OCI-LY7 (cell line): ENCODE measurements at regions not wholly inside any gene's neighbourhood (a gene's known extent, or its start where the extent isn't known, plus 50 kb on each side); places are given as distances from the start of the nearest gene placed in this dataset.

Source experiments
- BruUV-seq: library from RNA; stranded (reverse); fragments of 400-500 nt; replicated peaks from 2 replicates; lab custom pipeline; 2021; lab: Mats Ljungman, UMichigan
- CTCF ChIA-PET: fragments of 300-600 bp; sonication (Branson Sonifier 250); formaldehyde crosslinking; loops from one replicate; lab custom pipeline; 2022; ENCODE audit warnings: antibody characterized with exemption; ENCODE audit not compliant: unreplicated experiment; lab: Charles Lee
- POLR2A ChIA-PET: fragments of 300-600 bp; sonication (Branson Sonifier 250); formaldehyde crosslinking; loops from one replicate; lab custom pipeline; 2022; ENCODE audit warnings: antibody characterized with exemption; lab: Charles Lee
- DNase-seq: peaks from one replicate; pipeline ENCODE4 v3.0.0-alpha.2; 2015; ENCODE audit warnings: low spot score
- H2AFZ ChIP-seq: fragments of 200-600 bp; sonication (generic), shearing (Covaris generic); 2 replicates; pipeline ENCODE4 v1.6.1; 2014; ENCODE audit warnings: mild to moderate bottlenecking, antibody characterized with exemption, low read length, moderate library complexity
- H3K27ac ChIP-seq: fragments of 200-600 bp; sonication (generic); 2 replicates; pipeline ENCODE4 v1.5.1; 2014; ENCODE audit warnings: mixed run types, low read depth, mild to moderate bottlenecking, moderate library complexity, low read length, inconsistent platforms; ENCODE audit not compliant: poor library complexity, severe bottlenecking
- H3K36me3 ChIP-seq: fragments of 200-600 bp; sonication (generic); 2 replicates; pipeline ENCODE4 v1.6.1; 2014; ENCODE audit warnings: mild to moderate bottlenecking, antibody characterized with exemption, low read length, moderate library complexity, mixed read lengths; ENCODE audit not compliant: insufficient read depth
- H3K4me1 ChIP-seq: fragments of 200-600 bp; sonication (generic); 2 replicates; pipeline ENCODE4 v1.5.1; 2014; ENCODE audit warnings: mild to moderate bottlenecking, low read length; ENCODE audit not compliant: insufficient read depth, poor library complexity, severe bottlenecking
- H3K4me2 ChIP-seq: fragments of 200-600 bp; sonication (generic); 2 replicates; pipeline ENCODE4 v1.6.1; 2014; ENCODE audit warnings: mild to moderate bottlenecking, low read length
- H3K4me3 ChIP-seq: fragments of 200-600 bp; sonication (generic); 2 replicates; pipeline ENCODE4 v1.5.1; 2014; ENCODE audit warnings: mild to moderate bottlenecking, low read depth, low read length; ENCODE audit not compliant: poor library complexity, severe bottlenecking
- H3K79me2 ChIP-seq: fragments of 200-600 bp; sonication (generic); 2 replicates; pipeline ENCODE4 v1.6.1; 2016; ENCODE audit warnings: low read depth, mild to moderate bottlenecking, low read length, moderate library complexity, mixed read lengths; ENCODE audit not compliant: insufficient read depth
- H3K9me2 ChIP-seq: fragments of 200-600 bp; sonication (generic); 2 replicates; pipeline ENCODE4 v1.6.1; 2016; ENCODE audit warnings: mild to moderate bottlenecking, low read length, mixed read lengths; ENCODE audit not compliant: insufficient read depth
- H3K9me3 ChIP-seq: fragments of 200-600 bp; sonication (generic); 2 replicates; pipeline ENCODE4 v1.6.1; 2014; ENCODE audit warnings: mild to moderate bottlenecking, mixed run types, low read length, mixed read lengths
- H4K20me1 ChIP-seq: fragments of 200-600 bp; sonication (generic); 2 replicates; pipeline ENCODE4 v1.6.1; 2014; ENCODE audit warnings: mild to moderate bottlenecking, antibody characterized with exemption, low read length, moderate library complexity, mixed read lengths; ENCODE audit not compliant: insufficient read depth
- EZH2phosphoT487 ChIP-seq: fragments of 200-600 bp; sonication (generic); IDR thresholded peaks from 2 replicates; pipeline ENCODE4 v1.6.1; 2018; ENCODE audit warnings: low read depth, borderline replicate concordance, mild to moderate bottlenecking, mixed run types, antibody characterized with exemption, low read length, moderate library complexity, mixed read lengths
- intact Hi-C: fragments of 100-400 bp; cut with micrococcal nuclease; formaldehyde crosslinking; loops from one replicate; pipeline ENCODE4 v1.10.0; 2022; ENCODE audit not compliant: unreplicated experiment
- TF ChIP-seq, protein P1 (sequence below): fragments of 200-600 bp; sonication (generic); conservative IDR thresholded peaks from 2 replicates; pipeline ENCODE4 v1.5.1; 2014; ENCODE audit warnings: mild to moderate bottlenecking, antibody characterized with exemption, low read length, moderate library complexity, mixed read lengths

DNA sequence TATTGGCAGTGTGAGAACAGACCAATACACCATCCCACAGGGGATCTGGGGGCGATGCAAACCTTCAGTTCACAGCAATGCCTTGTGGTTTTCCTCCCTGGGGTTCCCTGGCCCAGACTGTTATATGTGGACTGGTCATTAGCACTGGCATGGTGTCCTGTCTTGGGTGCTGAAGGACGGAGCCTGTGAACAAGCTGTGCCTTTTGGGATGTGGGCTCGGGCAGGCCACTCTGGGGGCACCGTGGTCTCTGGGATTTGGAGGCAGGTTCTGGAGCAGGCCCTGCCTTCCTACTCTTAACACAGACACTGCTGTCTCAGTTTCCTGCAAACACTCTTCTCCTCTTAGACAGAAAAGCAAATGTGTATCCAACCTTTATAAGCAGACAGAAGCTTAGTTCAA lies 93.0 kb upstream of the ADRA2C start:
- ChIA-PET CTCF (no interaction called here), POLR2A (interaction anchor here (0.7 kb wide), 1 partner anchor 1266 kb away, joined by 3 read pairs; no protein-coding TSS in a partner anchor)
- no peak for TF ChIP-seq EZH2phosphoT487
- TF ChIP-seq, protein P1, sequence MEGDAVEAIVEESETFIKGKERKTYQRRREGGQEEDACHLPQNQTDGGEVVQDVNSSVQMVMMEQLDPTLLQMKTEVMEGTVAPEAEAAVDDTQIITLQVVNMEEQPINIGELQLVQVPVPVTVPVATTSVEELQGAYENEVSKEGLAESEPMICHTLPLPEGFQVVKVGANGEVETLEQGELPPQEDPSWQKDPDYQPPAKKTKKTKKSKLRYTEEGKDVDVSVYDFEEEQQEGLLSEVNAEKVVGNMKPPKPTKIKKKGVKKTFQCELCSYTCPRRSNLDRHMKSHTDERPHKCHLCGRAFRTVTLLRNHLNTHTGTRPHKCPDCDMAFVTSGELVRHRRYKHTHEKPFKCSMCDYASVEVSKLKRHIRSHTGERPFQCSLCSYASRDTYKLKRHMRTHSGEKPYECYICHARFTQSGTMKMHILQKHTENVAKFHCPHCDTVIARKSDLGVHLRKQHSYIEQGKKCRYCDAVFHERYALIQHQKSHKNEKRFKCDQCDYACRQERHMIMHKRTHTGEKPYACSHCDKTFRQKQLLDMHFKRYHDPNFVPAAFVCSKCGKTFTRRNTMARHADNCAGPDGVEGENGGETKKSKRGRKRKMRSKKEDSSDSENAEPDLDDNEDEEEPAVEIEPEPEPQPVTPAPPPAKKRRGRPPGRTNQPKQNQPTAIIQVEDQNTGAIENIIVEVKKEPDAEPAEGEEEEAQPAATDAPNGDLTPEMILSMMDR = no peak
- intact Hi-C loops = no loop called here
- DNase-seq = no peak
- no peak overlapping the region for H3K27ac ChIP-seq
- no peaks in the 10 kb centered on the region for H4K20me1 ChIP-seq
- H2AFZ ChIP-seq = no peak overlapping the region
- H3K36me3 ChIP-seq = no peaks in the 10 kb centered on the region
- no peak overlapping the region for H3K4me3 ChIP-seq
- H3K9me2 ChIP-seq = no peaks in the 10 kb centered on the region
- no TSS peak for BruUV-seq
- peaks cover 25% of the 10 kb centered on the region for H3K4me1 ChIP-seq
- no peak overlapping the region for H3K4me2 ChIP-seq
- no peaks in the 10 kb centered on the region for H3K79me2 ChIP-seq
- 0 out of 2 replicates have a peak, but pooled peaks cover 6% of the 10 kb centered on the region for H3K9me3 ChIP-seq

DNA sequence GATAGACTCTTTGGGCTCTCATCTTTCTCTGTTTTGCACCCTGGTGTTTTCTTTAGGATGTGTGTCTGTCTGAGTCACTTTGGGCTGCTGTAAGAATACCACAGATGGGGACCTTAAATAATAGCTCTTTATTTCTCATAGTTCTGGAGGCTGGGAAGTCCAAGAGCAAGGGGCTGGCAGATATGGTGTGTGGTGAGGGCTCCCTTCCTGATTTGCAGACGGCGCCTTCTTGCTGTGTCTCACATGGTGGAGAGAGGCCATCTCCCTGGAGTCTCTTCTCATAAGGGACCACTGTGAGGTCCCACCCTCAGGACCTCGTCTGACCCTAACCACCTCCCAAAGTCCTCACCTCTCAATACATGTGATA lies 93.7 kb upstream of the ADRA2C start:
- DNase-seq = no peak
- Histone ChIP-seq H4K20me1 (no peaks in the 10 kb centered on the region), H3K9me2 (no peaks in the 10 kb centered on the region), H3K4me2 (no peak overlapping the region), H3K4me1 (peaks cover 20% of the 10 kb centered on the region), H3K9me3 (peaks cover 7% of the 10 kb centered on the region; the same call in 1 of the 2 replicates), H2AFZ (no peak overlapping the region), H3K36me3 (no peaks in the 10 kb centered on the region), H3K79me2 (no peaks in the 10 kb centered on the region), H3K27ac (no peak overlapping the region), H3K4me3 (no peak overlapping the region)
- CTCF ChIA-PET = no interaction called here
- TF ChIP-seq EZH2phosphoT487 = no peak
- TF ChIP-seq, protein P1 = no peak
- intact Hi-C loops = no loop called here
- POLR2A ChIA-PET = interaction anchor here (0.7 kb wide), 1 partner anchor 1267 kb away, joined by 3 read pairs; no protein-coding TSS in a partner anchor
- BruUV-seq = no TSS peak

DNA sequence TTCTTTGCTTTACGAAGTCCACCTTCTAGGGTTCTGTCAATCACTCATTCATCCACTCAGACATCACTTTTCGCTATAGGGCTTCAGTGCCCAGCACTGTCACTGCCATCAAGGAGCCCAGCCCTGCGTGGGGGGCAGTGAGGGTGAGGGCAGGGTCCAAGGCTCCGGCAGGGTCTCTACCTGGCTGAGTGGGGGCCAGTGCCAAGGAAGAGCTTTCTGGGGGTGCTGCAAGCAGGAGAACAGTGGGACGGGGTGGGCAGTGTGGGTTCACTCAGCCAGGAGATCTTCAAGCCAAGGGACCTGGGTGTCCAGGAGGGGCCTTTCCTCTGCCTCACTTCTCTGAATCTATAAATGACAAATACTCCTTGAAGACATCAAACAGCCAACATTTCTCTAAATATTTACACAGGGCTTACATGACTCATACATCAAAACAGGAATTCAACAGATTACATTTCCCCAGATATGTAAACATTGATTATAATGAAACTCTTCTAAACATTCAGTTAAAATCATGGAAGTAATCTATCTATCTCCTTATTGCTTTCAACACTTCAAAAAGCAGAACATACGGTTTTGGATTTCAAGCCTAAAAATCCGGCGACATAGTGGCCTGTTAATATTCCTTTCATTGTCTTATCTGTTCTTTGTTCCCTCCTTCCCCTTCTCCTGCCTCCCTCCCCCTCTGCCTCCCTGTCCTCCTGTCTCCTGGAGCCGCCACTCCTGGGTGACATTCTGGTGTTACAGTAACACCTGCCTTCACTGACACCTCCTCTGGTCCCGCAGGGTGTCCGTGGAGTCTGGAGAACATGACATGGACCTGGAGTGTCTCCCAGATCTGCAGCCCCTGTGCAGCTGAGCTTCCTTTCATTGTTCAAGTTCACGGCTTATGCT lies 94.4 kb upstream of the ADRA2C start:
- no peak for DNase-seq
- Histone ChIP-seq H3K4me2 (no peak overlapping the region), H3K27ac (no peak overlapping the region), H3K4me3 (no peak overlapping the region), H3K36me3 (no peaks in the 10 kb centered on the region; the same call in 1 of the 2 replicates), H3K79me2 (no peaks in the 10 kb centered on the region), H4K20me1 (no peaks in the 10 kb centered on the region), H2AFZ (no peak overlapping the region), H3K9me3 (peaks cover 11% of the 10 kb centered on the region; the same call in 1 of the 2 replicates), H3K9me2 (no peaks in the 10 kb centered on the region), H3K4me1 (peaks cover 15% of the 10 kb centered on the region)
- POLR2A ChIA-PET = no interaction called here
- TF ChIP-seq, protein P1 = no peak
- TF ChIP-seq EZH2phosphoT487 = no peak
- CTCF ChIA-PET = no interaction called here
- intact Hi-C loops = no loop called here
- BruUV-seq = no TSS peak
